Kidney (tissue), 13 donors: ENCODE measurements at regions not wholly inside any gene's neighbourhood (a gene's known extent, or its start where the extent isn't known, plus 50 kb on each side); places are given as distances from the start of the nearest gene placed in this dataset.

ENCODE experiments used
- DNase-seq, 5 donors: peaks; one replicate each; pipeline ENCODE4 v3.0.0-alpha.2; 2013 to 2020
- FAIRE-seq: peaks from 2 replicates; lab custom pipeline; 2012; peaks lifted over from hg19 to GRCh38; lab: Jason Lieb, UNC
- H3K27ac ChIP-seq, 2 donors: one replicate each; pipeline ENCODE4 v1.7.0; 2013; ENCODE audit warnings: low read depth in 2 of 2, low read length in 2 of 2, inconsistent platforms in 1 of 2
- H3K27me3 ChIP-seq: one replicate; pipeline ENCODE4 v1.7.1; 2013; ENCODE audit warnings: low read length, inconsistent platforms; ENCODE audit not compliant: control insufficient read depth, insufficient read depth
- H3K36me3 ChIP-seq, 3 donors: one replicate each; pipeline versions ENCODE4 v1.7.0 to v1.7.1; 2013; ENCODE audit warnings: low read length in 3 of 3, control low read depth in 1 of 3, inconsistent platforms in 1 of 3; ENCODE audit not compliant: insufficient read depth in 3 of 3, control insufficient read depth in 2 of 3
- H3K4me1 ChIP-seq, 3 donors: one replicate each; pipeline versions ENCODE4 v1.7.0 to v1.7.1; 2013; ENCODE audit warnings: low read length in 3 of 3, inconsistent platforms in 1 of 3, low read depth in 1 of 3; ENCODE audit not compliant: control insufficient read depth in 2 of 3, insufficient read depth in 2 of 3
- H3K4me3 ChIP-seq, 3 donors: one replicate each; pipeline versions ENCODE4 v1.7.0 to v1.8.1; 2013; ENCODE audit warnings: low read length in 3 of 3, control low read depth in 1 of 3, inconsistent platforms in 1 of 3
- H3K9ac ChIP-seq, 3 donors: one replicate each; pipeline versions ENCODE4 v1.7.0 to v1.7.1; 2013; ENCODE audit warnings: low read length in 3 of 3, control low read depth in 1 of 3, inconsistent platforms in 1 of 3
- H3K9me3 ChIP-seq, 3 donors: one replicate each; pipeline versions ENCODE4 v1.7.0 to v1.7.1; 2013; ENCODE audit warnings: low read length in 3 of 3, control low read depth in 1 of 3, inconsistent platforms in 1 of 3; ENCODE audit not compliant: control insufficient read depth in 2 of 3, insufficient read depth in 1 of 3
- CTCF ChIP-seq: IDR thresholded peaks from 3 replicates; pipeline ENCODE4 v1.5.1; 2012; ENCODE audit warnings: mild to moderate bottlenecking, moderate library complexity, borderline replicate concordance; ENCODE audit not compliant: insufficient read depth; ENCODE audit errors: extremely low read depth
- intact Hi-C: fragments of 100-400 bp; cut with DNase I; formaldehyde crosslinking; loops from one replicate; pipeline ENCODE4 v1.11.1; 2022
- donor health status: control.
- donor health status: control.
- donor health status: control.
- donor health status: control.
- donor health status: control.
- donor health status: DM: yes; HTN: yes; CAD: no.
- donor health status: Normal renal cell carcinoma (clear cell type).

GRCh38 chr20:22974354-22974753 lies 60.8 kb upstream of the SSTR4 start:
- Histone ChIP-seq H3K9me3 (no peaks in the 10 kb centered on the region), H3K27ac (no peak overlapping the region), H3K9ac (no peak overlapping the region), H3K27me3 (no peaks in the 10 kb centered on the region), H3K4me1 (no peaks in the 10 kb centered on the region), H3K4me3 (no peak overlapping the region), H3K36me3 (no peaks in the 10 kb centered on the region)
- intact Hi-C loops, result no loop called here
- peak; percentile 38 for TF ChIP-seq CTCF
- FAIRE-seq (no peak), DNase-seq (no peak)

GRCh38 chr20:22977047-22977785 lies 57.9 kb upstream of the SSTR4 start:
- Histone ChIP-seq H3K36me3 (no peaks in the 10 kb centered on the region), H3K27me3 (no peaks in the 10 kb centered on the region), H3K4me3 (no peak overlapping the region), H3K9me3 (no peaks in the 10 kb centered on the region), H3K27ac (no peak overlapping the region), H3K9ac (no peak overlapping the region), H3K4me1 (no peaks in the 10 kb centered on the region)
- DNase-seq (no peak), FAIRE-seq (no peak)
- TF ChIP-seq CTCF, result no peak
- intact Hi-C loops, result no loop called here

GRCh38 chr20:22984008-22984407 lies 51.1 kb upstream of the SSTR4 start:
- H3K9ac ChIP-seq, result no peak overlapping the region
- H3K4me1 ChIP-seq, result no peaks in the 10 kb centered on the region
- no peaks in the 10 kb centered on the region for H3K27me3 ChIP-seq
- TF ChIP-seq CTCF, result no peak
- intact Hi-C loops, result no loop called here
- H3K36me3 ChIP-seq, result no peaks in the 10 kb centered on the region
- no peaks in the 10 kb centered on the region for H3K9me3 ChIP-seq
- H3K27ac ChIP-seq, result no peak overlapping the region
- H3K4me3 ChIP-seq, result no peak overlapping the region
- FAIRE-seq (no peak), DNase-seq (peak in 1 of 5 donors; percentile 19)
